Progenitor cell of endocrine pancreas (in vitro differentiated cells): ENCODE measurements at regions not wholly inside any gene's neighbourhood (a gene's known extent, or its start where the extent isn't known, plus 50 kb on each side); places are given as distances from the start of the nearest gene placed in this dataset.

Experiments
- DNase-seq: peaks from one replicate; pipeline ENCODE4 v3.0.0; 2021; ENCODE audit warnings: low spot score; ENCODE audit not compliant: unreplicated experiment
- H3K27ac Mint-ChIP-seq: 2 replicates; pipeline ENCODE4 v1.8.0; 2021; ENCODE audit warnings: mild to moderate bottlenecking, moderate library complexity, mixed read lengths
- H3K27me3 Mint-ChIP-seq: 2 replicates; pipeline ENCODE4 v1.8.0; 2021; ENCODE audit warnings: mixed read lengths
- H3K36me3 Mint-ChIP-seq: 2 replicates; pipeline ENCODE4 v1.8.0; 2022; ENCODE audit warnings: mixed read lengths; ENCODE audit not compliant: insufficient read depth
- H3K4me1 Mint-ChIP-seq: 2 replicates; pipeline ENCODE4 v1.8.0; 2021; ENCODE audit warnings: low read depth, mixed read lengths
- H3K4me3 Mint-ChIP-seq: 2 replicates; pipeline ENCODE4 v1.8.0; 2021; ENCODE audit warnings: low read depth, mild to moderate bottlenecking, moderate library complexity, mixed read lengths
- H3K9me3 Mint-ChIP-seq: 2 replicates; pipeline ENCODE4 v1.8.0; 2021; ENCODE audit warnings: low read depth, mixed read lengths
- CTCF ChIP-seq: fragments of 200-600 bp; sonication (generic); IDR thresholded peaks from one replicate; pipeline ENCODE4 v1.5.0; 2021; ENCODE audit warnings: antibody characterized with exemption, mild to moderate bottlenecking; ENCODE audit not compliant: unreplicated experiment

- peaks cover 5% of the 10 kb centered on the region for H3K4me1 Mint-ChIP-seq
- no peaks in the 10 kb centered on the region for H3K36me3 Mint-ChIP-seq
- no peak for DNase-seq
- no peak overlapping the region for H3K4me3 Mint-ChIP-seq
- no peak for TF ChIP-seq CTCF
- peaks cover 16% of the 10 kb centered on the region for H3K9me3 Mint-ChIP-seq
- H3K27ac Mint-ChIP-seq = no peak overlapping the region
- H3K27me3 Mint-ChIP-seq = no peaks in the 10 kb centered on the region
These were observed 198.5 kb upstream of the HS3ST4 start for GRCh38 chr16:25493136-25493811.

GRCh38 chr16:25488435-25488834 is 203.3 kb upstream of the HS3ST4 start:
- no peaks in the 10 kb centered on the region for H3K36me3 Mint-ChIP-seq
- H3K4me1 Mint-ChIP-seq = no peaks in the 10 kb centered on the region
- DNase-seq = no peak
- no peak for TF ChIP-seq CTCF
- no peak overlapping the region for H3K4me3 Mint-ChIP-seq
- H3K27me3 Mint-ChIP-seq = no peaks in the 10 kb centered on the region
- no peak overlapping the region for H3K27ac Mint-ChIP-seq
- peaks cover 36% of the 10 kb centered on the region for H3K9me3 Mint-ChIP-seq

- DNase-seq = no peak
- TF ChIP-seq CTCF = no peak
- no peak overlapping the region for H3K4me3 Mint-ChIP-seq
- no peaks in the 10 kb centered on the region for H3K27me3 Mint-ChIP-seq
- no peaks in the 10 kb centered on the region for H3K36me3 Mint-ChIP-seq
- H3K27ac Mint-ChIP-seq = no peak overlapping the region
- H3K9me3 Mint-ChIP-seq = peaks cover 36% of the 10 kb centered on the region
- no peaks in the 10 kb centered on the region for H3K4me1 Mint-ChIP-seq
These were observed 203.9 kb upstream of the HS3ST4 start for GRCh38 chr16:25487888-25488287.

- Mint-ChIP-seq H3K9me3 (peaks cover 13% of the 10 kb centered on the region), H3K27ac (no peak overlapping the region), H3K36me3 (no peaks in the 10 kb centered on the region), H3K4me1 (no peaks in the 10 kb centered on the region), H3K27me3 (peaks cover 9% of the 10 kb centered on the region), H3K4me3 (no peak overlapping the region)
- TF ChIP-seq CTCF = no peak
- DNase-seq = no peak
These were observed 210.1 kb upstream of the HS3ST4 start for GRCh38 chr16:25481636-25482035.

GRCh38 chr16:25478476-25478875 is 213.3 kb upstream of the HS3ST4 start:
- Mint-ChIP-seq H3K36me3 (no peaks in the 10 kb centered on the region), H3K9me3 (no peaks in the 10 kb centered on the region), H3K27me3 (peaks cover 9% of the 10 kb centered on the region), H3K27ac (no peak overlapping the region), H3K4me1 (no peaks in the 10 kb centered on the region), H3K4me3 (no peak overlapping the region)
- no peak for TF ChIP-seq CTCF
- no peak for DNase-seq
